ENCODE measurements at regions not wholly inside any gene's neighbourhood (a gene's known extent, or its start where the extent isn't known, plus 50 kb on each side); places are given as distances from the start of the nearest gene placed in this dataset.

- Histone ChIP-seq H3K27ac (ENCODE audit: poor library complexity, severe bottlenecking) (no peak overlapping the region), H3K9me3 (ENCODE audit: severe bottlenecking) (no peaks in the 10 kb centered on the region), H3K4me1 (ENCODE audit: insufficient read depth, poor library complexity, severe bottlenecking) (no peaks in the 10 kb centered on the region), H3K4me3 (ENCODE audit: severe bottlenecking) (no peak overlapping the region), H3K27me3 (ENCODE audit: insufficient read depth, poor library complexity, severe bottlenecking) (no peaks in the 10 kb centered on the region), H3K36me3 (ENCODE audit: low read depth) (no peaks in the 10 kb centered on the region)
- DNase-seq (ENCODE audit: low spot score) (no peak), ATAC-seq (ENCODE audit: low read depth) (no peak)
- TF ChIP-seq CTCF (IDR thresholded peaks at IDR 0.05; ENCODE audit: poor library complexity, severe bottlenecking) = no peak
Measured at GRCh38 chr14:83164591-83164990, 1630.9 kb upstream of the SEL1L start.

- H3K4me1 ChIP-seq (ENCODE audit: insufficient read depth, poor library complexity, severe bottlenecking) = no peaks in the 10 kb centered on the region
- no peak for DNase-seq (ENCODE audit: low spot score)
- no peaks in the 10 kb centered on the region for H3K27me3 ChIP-seq (ENCODE audit: insufficient read depth, poor library complexity, severe bottlenecking)
- H3K9me3 ChIP-seq (ENCODE audit: severe bottlenecking) = no peaks in the 10 kb centered on the region
- no peak overlapping the region for H3K4me3 ChIP-seq (ENCODE audit: severe bottlenecking)
- no peak overlapping the region for H3K27ac ChIP-seq (ENCODE audit: poor library complexity, severe bottlenecking)
- no peaks in the 10 kb centered on the region for H3K36me3 ChIP-seq (ENCODE audit: low read depth)
- no peak for TF ChIP-seq CTCF (IDR thresholded peaks at IDR 0.05; ENCODE audit: poor library complexity, severe bottlenecking)
- ATAC-seq (ENCODE audit: low read depth) = peak; percentile 35; the same call in 2 of the 3 replicates
Measured at GRCh38 chr14:83170165-83170564, 1636.5 kb upstream of the SEL1L start.

- Histone ChIP-seq H3K4me1 (ENCODE audit: insufficient read depth, poor library complexity, severe bottlenecking) (no peaks in the 10 kb centered on the region), H3K9me3 (ENCODE audit: severe bottlenecking) (no peaks in the 10 kb centered on the region), H3K36me3 (ENCODE audit: low read depth) (no peaks in the 10 kb centered on the region), H3K27me3 (ENCODE audit: insufficient read depth, poor library complexity, severe bottlenecking) (no peaks in the 10 kb centered on the region), H3K27ac (ENCODE audit: poor library complexity, severe bottlenecking) (no peak overlapping the region), H3K4me3 (ENCODE audit: severe bottlenecking) (no peak overlapping the region)
- no peak for DNase-seq (ENCODE audit: low spot score)
- ATAC-seq (ENCODE audit: low read depth) = no peak
- TF ChIP-seq CTCF (IDR thresholded peaks at IDR 0.05; ENCODE audit: poor library complexity, severe bottlenecking) = no peak
Measured at GRCh38 chr14:83171761-83172160, 1638.1 kb upstream of the SEL1L start.

- no peak for TF ChIP-seq CTCF (IDR thresholded peaks at IDR 0.05; ENCODE audit: poor library complexity, severe bottlenecking)
- Histone ChIP-seq H3K9me3 (ENCODE audit: severe bottlenecking) (no peaks in the 10 kb centered on the region), H3K4me1 (ENCODE audit: insufficient read depth, poor library complexity, severe bottlenecking) (no peaks in the 10 kb centered on the region), H3K27me3 (ENCODE audit: insufficient read depth, poor library complexity, severe bottlenecking) (no peaks in the 10 kb centered on the region), H3K27ac (ENCODE audit: poor library complexity, severe bottlenecking) (no peak overlapping the region), H3K4me3 (ENCODE audit: severe bottlenecking) (no peak overlapping the region), H3K36me3 (ENCODE audit: low read depth) (no peaks in the 10 kb centered on the region)
- DNase-seq (ENCODE audit: low spot score) (no peak), ATAC-seq (ENCODE audit: low read depth) (no peak)
Measured at GRCh38 chr14:83172363-83172762, 1638.7 kb upstream of the SEL1L start.

- Histone ChIP-seq H3K4me1 (ENCODE audit: insufficient read depth, poor library complexity, severe bottlenecking) (no peaks in the 10 kb centered on the region), H3K9me3 (ENCODE audit: severe bottlenecking) (peaks cover 3% of the 10 kb centered on the region), H3K27ac (ENCODE audit: poor library complexity, severe bottlenecking) (no peak overlapping the region), H3K36me3 (ENCODE audit: low read depth) (no peaks in the 10 kb centered on the region), H3K27me3 (ENCODE audit: insufficient read depth, poor library complexity, severe bottlenecking) (no peaks in the 10 kb centered on the region), H3K4me3 (ENCODE audit: severe bottlenecking) (no peak overlapping the region)
- DNase-seq (ENCODE audit: low spot score) = no peak
- TF ChIP-seq CTCF (IDR thresholded peaks at IDR 0.05; ENCODE audit: poor library complexity, severe bottlenecking) = no peak
- ATAC-seq (ENCODE audit: low read depth) = no peak
Measured at GRCh38 chr14:83173687-83174086, 1640.0 kb upstream of the SEL1L start.

Data from RWPE2 (cell line).